HepG2 (cell line): ENCODE measurements at regions not wholly inside any gene's neighbourhood (a gene's known extent, or its start where the extent isn't known, plus 50 kb on each side); places are given as distances from the start of the nearest gene placed in this dataset.

ENCODE experiments used
- ATAC-seq: fragments of 200-7000 bp; cut with Tn5 transposase; 3 replicates; pipeline ENCODE4 v1.9.1; 2020; ENCODE audit warnings: mild to moderate bottlenecking, moderate library complexity
- BruUV-seq: library from RNA; stranded (reverse); fragments of 400-500 nt; replicated peaks from 2 replicates; lab custom pipeline; 2021; lab: Mats Ljungman, UMichigan
- CTCF ChIA-PET: fragments of 300-600 bp; formaldehyde crosslinking; extraction: SDS; loops from one replicate; lab custom pipeline; 2021; ENCODE audit warnings: low total read pairs, inconsistent platforms, low intra/inter-chr PET ratio; lab: Yijun Ruan, JAX
- POLR2A ChIA-PET: fragments of 350-600 bp; sonication (Branson Sonifier 250); formaldehyde crosslinking; loops from one replicate; lab custom pipeline; 2020; ENCODE audit warnings: antibody characterized with exemption, inconsistent platforms; lab: Yijun Ruan, JAX
- DNase-seq: peaks from one replicate; pipeline ENCODE4 v3.0.0-alpha.2; 2015; ENCODE audit warnings: low spot score
- FAIRE-seq: peaks from 3 replicates; lab custom pipeline; 2011; peaks lifted over from hg19 to GRCh38; lab: Jason Lieb, UNC
- H2AFZ ChIP-seq: one replicate; pipeline ENCODE4 v1.6.1; 2011; ENCODE audit warnings: low read length, inconsistent platforms
- H3K27ac ChIP-seq: fragments of 300-600 bp; 3 replicates; pipeline ENCODE4 v1.8.0; 2011; ENCODE audit warnings: mixed run types, mild to moderate bottlenecking, mixed read lengths, low read length, inconsistent platforms; ENCODE audit not compliant: insufficient read depth; ENCODE audit errors: extremely low read length
- H3K27me3 ChIP-seq, 2 experiments: fragments of 200-600 bp in 1 of 2; 2 replicates in 1 of 2; 3 replicates in 1 of 2; pipeline versions ENCODE4 v1.6.0 to v1.8.0; 2011; ENCODE audit warnings: low read length in 2 of 2, mild to moderate bottlenecking in 2 of 2, moderate library complexity in 2 of 2, inconsistent platforms in 1 of 2; ENCODE audit not compliant: insufficient read depth in 2 of 2, control insufficient read depth in 1 of 2
- H3K36me3 ChIP-seq, 2 experiments: fragments of 200-600 bp in 1 of 2; replicated peaks in 1 of 2; 2 replicates in 1 of 2; 3 replicates in 1 of 2; pipeline versions ENCODE4 v1.5.1 to v1.8.0; 2011; ENCODE audit warnings: low read length in 2 of 2, inconsistent platforms in 1 of 2; ENCODE audit not compliant: insufficient read depth in 2 of 2, control insufficient read depth in 1 of 2
- H3K4me1 ChIP-seq: 2 replicates; pipeline ENCODE4 v1.5.1; 2012; ENCODE audit warnings: low read length, inconsistent platforms; ENCODE audit not compliant: insufficient read depth
- H3K4me2 ChIP-seq: 2 replicates; pipeline ENCODE4 v1.6.0; 2011; ENCODE audit warnings: low read depth, low read length, inconsistent platforms
- H3K4me3 ChIP-seq, 3 experiments: fragments of 200-600 bp in 1 of 3; sonication (generic), shearing (Covaris generic) in 1 of 3; replicated peaks in 1 of 3; 2 replicates each; pipeline ENCODE4 v1.5.1; 2011 to 2016; ENCODE audit warnings: low read length in 3 of 3, inconsistent platforms in 2 of 3, low read depth in 2 of 3, mild to moderate bottlenecking in 2 of 3, control low read depth in 1 of 3, mixed read lengths in 1 of 3; ENCODE audit not compliant: insufficient read depth in 1 of 3
- H3K79me2 ChIP-seq: one replicate; pipeline ENCODE4 v1.6.1; 2011; ENCODE audit warnings: low read length, inconsistent platforms; ENCODE audit not compliant: insufficient read depth
- H3K9ac ChIP-seq: 2 replicates; pipeline ENCODE4 v1.6.0; 2011; ENCODE audit warnings: mild to moderate bottlenecking, low read depth, low read length, inconsistent platforms; ENCODE audit not compliant: insufficient read depth
- H3K9me3 ChIP-seq: 2 replicates; pipeline ENCODE4 v1.5.1; 2012; ENCODE audit warnings: mild to moderate bottlenecking, low read length
- H4K20me1 ChIP-seq: 2 replicates; pipeline ENCODE4 v1.6.0; 2011; ENCODE audit warnings: inconsistent platforms, mild to moderate bottlenecking, low read length, moderate library complexity; ENCODE audit not compliant: insufficient read depth
- ATAD3A ChIP-seq: sonication (generic); formaldehyde crosslinking; IDR thresholded peaks from 2 replicates; pipeline ENCODE4 v1.4.0; 2020; ENCODE audit warnings: missing genetic modification reagents
- ATF5 ChIP-seq: sonication (generic); formaldehyde crosslinking; IDR thresholded peaks from 2 replicates; pipeline ENCODE4 v1.4.0; 2020; ENCODE audit warnings: mild to moderate bottlenecking, low read depth, missing genetic modification reagents
- FLYWCH1 ChIP-seq: sonication (generic); formaldehyde crosslinking; IDR thresholded peaks from 2 replicates; pipeline ENCODE4 v1.8.1; 2023; ENCODE audit warnings: mild to moderate bottlenecking, missing genetic modification reagents
- FOSL2 ChIP-seq: sonication (generic); formaldehyde crosslinking; IDR thresholded peaks from 2 replicates; pipeline ENCODE4 v1.4.0; 2020; ENCODE audit warnings: missing genetic modification reagents
- FOXM1 ChIP-seq: sonication (generic); formaldehyde crosslinking; IDR thresholded peaks from 2 replicates; pipeline ENCODE4 v1.5.0; 2020; ENCODE audit warnings: missing genetic modification reagents
- HCFC1 ChIP-seq: fragments of 150-350 bp; IDR thresholded peaks from 2 replicates; pipeline ENCODE4 v1.6.1; 2014; ENCODE audit warnings: low read depth, low read length
- NFE2L2 ChIP-seq: fragments of 150-350 bp; IDR thresholded peaks from 2 replicates; pipeline ENCODE4 v1.6.1; 2014; ENCODE audit warnings: low read length
- RARA ChIP-seq: IDR thresholded peaks from 2 replicates; pipeline ENCODE4 v1.6.1; 2016; ENCODE audit warnings: missing genetic modification reagents, missing compliant biosample characterization
- RBM39 ChIP-seq: fragments of 200-400 bp; formaldehyde crosslinking; IDR thresholded peaks from one replicate; pipeline ENCODE4 v1.6.1; 2018; ENCODE audit warnings: antibody characterized with exemption, mild to moderate bottlenecking, low read depth, low read length; ENCODE audit not compliant: poor library complexity, severe bottlenecking
- REL ChIP-seq: sonication (generic); formaldehyde crosslinking; conservative IDR thresholded peaks from 2 replicates; pipeline ENCODE4 v1.8.0; 2022; ENCODE audit warnings: mild to moderate bottlenecking, missing genetic modification reagents, moderate library complexity
- ZBTB44 ChIP-seq: sonication (generic); formaldehyde crosslinking; IDR thresholded peaks from 2 replicates; pipeline ENCODE4 v1.4.0; 2020; ENCODE audit warnings: missing genetic modification reagents
- ZFP62 ChIP-seq: sonication (generic); formaldehyde crosslinking; IDR thresholded peaks from 2 replicates; pipeline ENCODE4 v1.4.0; 2020; ENCODE audit warnings: missing genetic modification reagents
- ZNF337 ChIP-seq: sonication (generic); formaldehyde crosslinking; IDR thresholded peaks from 2 replicates; pipeline ENCODE4 v1.5.1; 2020; ENCODE audit warnings: missing genetic modification reagents, low read depth, mild to moderate bottlenecking, borderline replicate concordance
- ZNF382 ChIP-seq: sonication (generic); formaldehyde crosslinking; IDR thresholded peaks from 2 replicates; pipeline ENCODE4 v1.5.0; 2020; ENCODE audit warnings: missing genetic modification reagents, mild to moderate bottlenecking, borderline replicate concordance
- ZNF569 ChIP-seq: sonication (generic); formaldehyde crosslinking; IDR thresholded peaks from 2 replicates; pipeline ENCODE4 v1.5.0; 2020; ENCODE audit warnings: mild to moderate bottlenecking, missing genetic modification reagents, moderate library complexity, borderline replicate concordance
- ZNF644 ChIP-seq: IDR thresholded peaks from 2 replicates; pipeline ENCODE4 v1.6.1; 2016; ENCODE audit warnings: low read depth
- ZNF761 ChIP-seq: sonication (generic); formaldehyde crosslinking; conservative IDR thresholded peaks from 2 replicates; pipeline ENCODE4 v1.4.0; 2020; ENCODE audit warnings: mild to moderate bottlenecking, missing genetic modification reagents
- WGBS: methylation state at CpG from one replicate; pipeline ENCODE4 v1.1.6; 2017; ENCODE audit warnings: low lambda C conversion rate; 5-methylcytosine and 5-hydroxymethylcytosine counted together
- in situ Hi-C: cut with HindIII; loops from 2 replicates; pipeline ENCODE4 v1.10.0; 2017; ENCODE audit warnings: low pct_unique_long_range_greater_than_20kb; ENCODE audit not compliant: extremely low pct_ligation_motif_present
- intact Hi-C: fragments of 100-400 bp; cut with micrococcal nuclease; formaldehyde crosslinking; loops from one replicate; pipeline ENCODE4 v1.10.0; 2022; ENCODE audit not compliant: unreplicated experiment
- TF ChIP-seq, protein P1 (sequence below): sonication (generic); formaldehyde crosslinking; IDR thresholded peaks from 2 replicates; pipeline ENCODE4 v1.8.0; 2022; ENCODE audit warnings: missing genetic modification reagents, low read depth, mild to moderate bottlenecking, borderline replicate concordance

DNA sequence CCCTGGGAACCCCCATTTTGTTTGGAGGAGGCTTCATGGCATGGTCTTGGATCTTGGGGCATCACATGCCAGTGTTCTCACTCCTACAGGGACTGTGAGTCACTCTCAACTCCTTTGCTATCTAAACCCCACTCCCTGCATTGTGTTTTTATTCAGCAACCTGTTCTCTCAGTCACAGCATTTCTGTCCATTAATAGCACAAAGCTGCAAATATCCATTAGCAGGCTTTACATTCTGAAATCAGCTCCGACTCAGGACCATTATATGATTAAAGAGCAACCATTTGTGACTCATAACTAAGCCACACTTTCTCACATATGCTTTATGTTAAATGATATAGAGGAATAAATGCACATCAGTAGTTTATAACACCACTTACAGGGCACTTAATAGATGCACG lies 462.1 kb upstream of the BRINP1 start:
- Histone ChIP-seq H3K4me1 (no peaks in the 10 kb centered on the region), H3K9ac (no peak overlapping the region), H3K9me3 (no peaks in the 10 kb centered on the region), H2AFZ (no peak overlapping the region), H4K20me1 (no peaks in the 10 kb centered on the region), H3K27ac (no peak overlapping the region), H3K79me2 (no peaks in the 10 kb centered on the region), H3K27me3 (no peaks in the 10 kb centered on the region), H3K4me3 (no peak overlapping the region), H3K36me3 (no peaks in the 10 kb centered on the region)
- BruUV-seq = no TSS peak
- 5% methylated on average over 2 of the region's 2 CpGs for WGBS
- FAIRE-seq (no peak), ATAC-seq (no peak)
- no peak for TF ChIP-seq ZNF382
- TF ChIP-seq FOSL2 (CRISPR knock-in tag) = no peak
- no peak for TF ChIP-seq ATF5 (CRISPR knock-in tag)
- TF ChIP-seq ZFP62 (CRISPR knock-in tag) = no peak
- no peak for TF ChIP-seq NFE2L2
- TF ChIP-seq ZBTB44 (CRISPR knock-in tag) = no peak
- TF ChIP-seq RARA (CRISPR knock-in tag) = no peak
- TF ChIP-seq, protein P1, sequence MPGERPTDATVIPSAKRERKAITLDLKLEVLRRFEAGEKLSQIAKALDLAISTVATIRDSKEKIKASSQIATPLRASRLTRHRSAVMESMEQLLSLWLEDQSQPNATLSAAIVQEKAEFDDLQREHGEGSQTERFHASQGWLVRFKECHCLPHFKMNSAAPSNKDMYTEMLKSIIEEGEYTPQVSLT (CRISPR knock-in tag) = no peak
- TF ChIP-seq ZNF569 = no peak
- no peak for TF ChIP-seq HCFC1
- no peak for TF ChIP-seq ZNF337
- no peak for TF ChIP-seq ZNF761 (CRISPR knock-in tag)
- no peak for TF ChIP-seq ZNF644 (CRISPR knock-in tag)
- no peak for TF ChIP-seq FOXM1 (CRISPR knock-in tag)
- TF ChIP-seq REL (CRISPR knock-in tag) = no peak
- no peak for TF ChIP-seq RBM39
- no peak for TF ChIP-seq ATAD3A
- TF ChIP-seq FLYWCH1 (CRISPR knock-in tag) = no peak
- TF ChIP-seq, all 625 proteins: peak for 0
- CTCF ChIA-PET = no interaction called here
- H3K4me2 ChIP-seq = no peak overlapping the region
- intact Hi-C loops (no loop called here), in situ Hi-C loops (no loop called here)
- POLR2A ChIA-PET = no interaction called here
- no peak for DNase-seq
